Islet precursor cell (in vitro differentiated cells): ENCODE measurements at regions not wholly inside any gene's neighbourhood (a gene's known extent, or its start where the extent isn't known, plus 50 kb on each side); places are given as distances from the start of the nearest gene placed in this dataset.

ENCODE experiments used
- DNase-seq: peaks from one replicate; pipeline ENCODE4 v3.0.0-alpha.2; 2018

GRCh38 chr16:11478431-11479119, 108.1 kb downstream of the LITAF start:
- no peak for DNase-seq

- no peak for DNase-seq
These were observed 106.8 kb downstream of the LITAF start for GRCh38 chr16:11479916-11480315.

GRCh38 chr16:11480634-11481033, 106.1 kb downstream of the LITAF start:
- no peak for DNase-seq

GRCh38 chr16:11481987-11482386, 104.7 kb downstream of the LITAF start:
- DNase-seq: no peak

- DNase-seq: no peak
These were observed 103.6 kb downstream of the LITAF start for GRCh38 chr16:11482946-11483748.

- no peak for DNase-seq
These were observed 101.9 kb downstream of the LITAF start for GRCh38 chr16:11484691-11485258.

GRCh38 chr16:11485676-11486075, 101.0 kb downstream of the LITAF start:
- no peak for DNase-seq

- no peak for DNase-seq
These were observed 99.4 kb downstream of the LITAF start for GRCh38 chr16:11487289-11487688.

GRCh38 chr16:11488304-11488703, 98.4 kb downstream of the LITAF start:
- DNase-seq: no peak

- DNase-seq: no peak
These were observed 95.2 kb downstream of the LITAF start for GRCh38 chr16:11491524-11491923.

- DNase-seq: no peak
These were observed 93.8 kb downstream of the LITAF start for GRCh38 chr16:11492808-11493530.

- DNase-seq: no peak
These were observed 93.2 kb downstream of the LITAF start for GRCh38 chr16:11493531-11493929.

GRCh38 chr16:11494029-11494428, 92.7 kb downstream of the LITAF start:
- DNase-seq: no peak

GRCh38 chr16:11494433-11494832, 92.3 kb downstream of the LITAF start:
- DNase-seq: no peak

- DNase-seq: no peak
These were observed 91.7 kb downstream of the LITAF start for GRCh38 chr16:11495066-11495407.
